Smooth muscle cell of the brain vasculature (primary cell): ENCODE measurements at regions not wholly inside any gene's neighbourhood (a gene's known extent, or its start where the extent isn't known, plus 50 kb on each side); places are given as distances from the start of the nearest gene placed in this dataset.
"Not testable (repeated sequence)": the region's sequence is repeated elsewhere in the genome, so short reads cannot be mapped to it uniquely, and the experiment has no call there.

Source experiments
- DNase-seq: peaks from one replicate; pipeline ENCODE4 v3.0.0-alpha.2; 2012; ENCODE audit warnings: low read depth, low spot score

- no peak for DNase-seq
Observed at GRCh38 chr2:83388804-83389203, 1070.3 kb downstream of the SUCLG1 start.

- DNase-seq = no peak
Observed at GRCh38 chr2:83386549-83386948, 1072.5 kb downstream of the SUCLG1 start.

GRCh38 chr2:83378921-83379320 lies 1080.2 kb downstream of the SUCLG1 start:
- no peak for DNase-seq

- DNase-seq = no peak
Observed at GRCh38 chr2:83376731-83377130, 1082.3 kb downstream of the SUCLG1 start.

GRCh38 chr2:83370419-83370762 lies 1088.7 kb downstream of the SUCLG1 start:
- no peak for DNase-seq

GRCh38 chr2:83369601-83370418 lies 1089.3 kb downstream of the SUCLG1 start:
- DNase-seq = no peak

GRCh38 chr2:83368916-83369315 lies 1090.2 kb downstream of the SUCLG1 start:
- no peak for DNase-seq

GRCh38 chr2:83368461-83368860 lies 1090.6 kb downstream of the SUCLG1 start:
- no peak for DNase-seq

- no peak for DNase-seq
Observed at GRCh38 chr2:83365476-83365875, 1093.6 kb downstream of the SUCLG1 start.

GRCh38 chr2:83364264-83364663 lies 1094.8 kb downstream of the SUCLG1 start:
- no peak for DNase-seq

GRCh38 chr2:83363138-83363537 lies 1095.9 kb downstream of the SUCLG1 start:
- not testable (repeated sequence) for DNase-seq

- DNase-seq = no peak
Observed at GRCh38 chr2:83359336-83359735, 1099.7 kb downstream of the SUCLG1 start.

GRCh38 chr2:83342860-83343329 lies 1116.2 kb downstream of the SUCLG1 start:
- no peak for DNase-seq

- no peak for DNase-seq
Observed at GRCh38 chr2:83340424-83340823, 1118.7 kb downstream of the SUCLG1 start.

- DNase-seq = not testable (repeated sequence)
Observed at GRCh38 chr2:83339942-83340341, 1119.1 kb downstream of the SUCLG1 start.

- no peak for DNase-seq
Observed at GRCh38 chr2:83331810-83332209, 1127.3 kb downstream of the SUCLG1 start.

- DNase-seq = no peak
Observed at GRCh38 chr2:83323038-83323437, 1136.0 kb downstream of the SUCLG1 start.

- DNase-seq = no peak
Observed at GRCh38 chr2:83320053-83320452, 1139.0 kb downstream of the SUCLG1 start.

- DNase-seq = no peak
Observed at GRCh38 chr2:83305758-83306378, 1153.2 kb downstream of the SUCLG1 start.

GRCh38 chr2:83291083-83291482 lies 1168.0 kb downstream of the SUCLG1 start:
- DNase-seq = no peak

GRCh38 chr2:83282841-83283240 lies 1176.2 kb downstream of the SUCLG1 start:
- DNase-seq = no peak

- no peak for DNase-seq
Observed at GRCh38 chr2:83282043-83282795, 1176.9 kb downstream of the SUCLG1 start.
